Fibroblast of skin of scalp (primary cell): ENCODE measurements at regions not wholly inside any gene's neighbourhood (a gene's known extent, or its start where the extent isn't known, plus 50 kb on each side); places are given as distances from the start of the nearest gene placed in this dataset.

ENCODE experiments used
- DNase-seq: peaks from one replicate; pipeline ENCODE4 v3.0.0-alpha.2; 2013

DNA sequence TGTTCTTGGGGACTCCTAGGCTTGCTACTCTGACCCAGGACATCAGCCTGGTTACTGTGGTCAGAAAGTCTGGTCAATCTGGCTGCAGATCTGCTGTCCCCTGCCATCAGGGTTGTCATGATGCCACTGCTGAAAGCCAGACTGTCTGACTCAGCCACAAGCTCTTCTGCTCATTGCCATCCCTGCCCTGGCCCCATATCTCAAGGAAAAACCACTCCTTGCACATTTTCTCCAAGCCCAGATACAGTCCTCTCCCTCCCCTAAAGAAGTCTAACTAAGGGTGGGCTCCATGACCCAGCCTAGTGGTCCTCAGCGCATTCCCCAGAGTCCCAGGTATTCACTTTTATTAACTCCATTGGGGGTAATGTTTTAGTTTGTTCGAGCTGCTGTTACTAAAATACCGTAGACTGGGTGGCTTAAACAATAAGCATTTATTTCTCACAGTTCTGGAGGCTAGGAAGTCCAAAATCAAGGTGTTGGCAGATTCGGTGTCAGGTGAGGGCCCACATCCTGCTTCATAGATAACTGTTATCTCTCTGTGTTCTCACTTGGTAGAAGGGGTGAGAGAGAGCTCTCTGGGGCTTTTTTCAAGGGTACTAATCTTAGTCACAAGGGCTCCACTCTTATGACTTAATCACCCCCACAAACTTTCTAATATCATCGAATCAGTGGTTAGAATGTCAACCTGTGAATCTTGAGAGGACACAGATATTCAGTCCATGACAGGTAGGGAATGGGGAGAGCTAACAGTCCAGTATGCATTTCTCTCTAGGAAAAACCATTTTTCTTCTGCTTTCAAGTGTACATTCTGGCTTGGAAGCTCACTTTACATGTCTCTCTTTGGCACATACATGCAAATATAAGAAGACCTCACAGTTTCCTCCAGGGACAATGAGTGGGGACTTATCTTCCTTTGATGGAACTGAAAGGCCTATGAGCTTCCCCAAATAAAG lies 94.8 kb upstream of the CXCR4 start:
- DNase-seq, result no peak

DNA sequence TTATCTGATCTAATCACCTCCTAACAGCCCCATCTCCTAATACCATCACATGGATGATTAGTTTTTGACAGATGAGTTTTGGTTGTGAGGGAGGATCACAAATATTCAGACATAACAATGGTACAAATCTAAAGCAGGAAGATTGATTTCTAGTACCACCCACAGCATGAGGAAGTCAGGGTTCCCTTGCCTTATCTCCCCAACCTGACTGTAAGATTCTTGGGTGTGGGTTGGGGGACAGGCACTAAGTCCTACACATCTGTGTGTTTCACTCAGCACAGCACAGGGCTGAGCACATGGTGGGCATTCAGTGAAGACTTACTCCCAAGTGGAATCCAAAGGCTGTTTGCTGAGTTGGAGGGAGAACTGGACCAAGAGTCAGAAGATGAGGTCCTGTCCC lies 93.8 kb upstream of the CXCR4 start:
- no peak for DNase-seq

DNA sequence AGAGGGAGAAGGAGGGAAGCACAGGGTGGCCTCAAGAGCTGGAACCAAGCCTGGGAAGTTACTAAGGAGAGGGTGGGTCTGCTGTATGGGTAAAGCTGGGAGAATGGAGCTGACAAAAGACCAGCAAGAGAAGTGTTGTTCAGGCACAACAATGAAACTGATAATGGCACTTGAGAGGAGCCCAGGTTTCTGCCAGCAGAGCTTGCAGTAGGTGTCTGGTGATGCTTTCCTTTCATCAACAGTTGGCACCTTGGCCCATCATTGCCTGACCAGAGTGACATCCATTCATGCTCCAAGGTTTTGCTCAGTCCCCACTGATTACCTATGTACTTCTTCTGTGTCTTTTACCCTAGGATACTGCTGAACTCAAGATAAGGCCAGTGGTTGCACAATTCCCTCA lies 92.9 kb upstream of the CXCR4 start:
- DNase-seq, result no peak

DNA sequence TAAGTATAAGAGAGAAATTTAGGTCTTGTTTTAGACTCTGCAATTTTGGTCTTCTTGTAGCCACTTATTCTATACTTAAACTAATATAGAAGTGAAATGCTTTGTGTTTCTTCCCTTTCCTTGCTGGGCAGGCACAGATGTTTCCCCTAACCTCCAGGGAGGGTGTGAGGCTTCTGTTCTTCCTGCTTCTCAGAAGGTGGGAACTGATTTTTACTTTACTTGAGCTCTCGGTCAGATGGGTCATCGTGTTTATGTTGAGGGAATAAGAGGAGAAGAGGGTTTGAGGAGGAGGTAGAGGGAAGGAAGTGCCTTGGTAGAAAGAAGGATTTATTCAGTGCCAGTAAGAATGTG lies 92.5 kb upstream of the CXCR4 start:
- no peak for DNase-seq

DNA sequence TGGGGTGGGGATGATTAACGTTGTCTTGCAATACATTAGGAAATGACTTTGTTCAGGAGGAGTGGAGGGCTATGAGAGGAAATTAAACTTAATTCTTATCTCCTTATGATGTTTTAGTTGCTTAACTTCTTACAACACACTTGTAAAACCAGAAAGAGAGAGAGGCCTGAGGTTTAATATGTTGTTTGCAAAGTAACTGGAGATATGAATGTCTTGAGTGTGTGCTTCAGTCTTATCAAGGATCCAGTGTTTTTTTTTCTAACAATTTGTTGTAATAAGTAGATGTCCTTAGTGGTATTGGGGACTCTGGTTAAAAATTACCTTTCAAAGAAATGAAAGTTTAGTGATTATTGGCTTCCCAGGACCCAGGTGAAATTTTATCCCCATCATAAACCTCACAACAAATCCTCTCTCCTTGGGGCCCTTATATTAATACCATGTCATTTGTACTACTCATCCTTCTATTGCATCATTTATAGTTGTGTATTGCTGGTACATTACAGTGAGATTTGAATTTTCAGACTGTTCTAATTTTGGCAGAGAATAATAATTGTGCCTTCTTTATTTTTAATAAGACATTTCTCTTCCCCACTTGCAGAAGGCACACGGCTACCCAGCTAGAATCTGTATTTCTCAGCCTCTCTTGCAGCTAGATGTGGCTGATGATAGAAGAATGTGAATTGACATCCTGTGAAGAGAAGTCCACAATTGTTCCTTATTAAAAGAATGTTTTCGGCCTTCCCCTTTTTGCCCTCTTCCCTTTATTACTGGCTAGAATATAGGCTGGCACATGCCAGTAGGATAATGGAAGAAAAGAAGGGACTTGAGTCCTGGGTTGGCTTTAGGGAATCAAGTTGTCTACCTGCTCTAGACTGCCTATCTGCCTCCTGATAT lies 91.9 kb upstream of the CXCR4 start:
- no peak for DNase-seq

DNA sequence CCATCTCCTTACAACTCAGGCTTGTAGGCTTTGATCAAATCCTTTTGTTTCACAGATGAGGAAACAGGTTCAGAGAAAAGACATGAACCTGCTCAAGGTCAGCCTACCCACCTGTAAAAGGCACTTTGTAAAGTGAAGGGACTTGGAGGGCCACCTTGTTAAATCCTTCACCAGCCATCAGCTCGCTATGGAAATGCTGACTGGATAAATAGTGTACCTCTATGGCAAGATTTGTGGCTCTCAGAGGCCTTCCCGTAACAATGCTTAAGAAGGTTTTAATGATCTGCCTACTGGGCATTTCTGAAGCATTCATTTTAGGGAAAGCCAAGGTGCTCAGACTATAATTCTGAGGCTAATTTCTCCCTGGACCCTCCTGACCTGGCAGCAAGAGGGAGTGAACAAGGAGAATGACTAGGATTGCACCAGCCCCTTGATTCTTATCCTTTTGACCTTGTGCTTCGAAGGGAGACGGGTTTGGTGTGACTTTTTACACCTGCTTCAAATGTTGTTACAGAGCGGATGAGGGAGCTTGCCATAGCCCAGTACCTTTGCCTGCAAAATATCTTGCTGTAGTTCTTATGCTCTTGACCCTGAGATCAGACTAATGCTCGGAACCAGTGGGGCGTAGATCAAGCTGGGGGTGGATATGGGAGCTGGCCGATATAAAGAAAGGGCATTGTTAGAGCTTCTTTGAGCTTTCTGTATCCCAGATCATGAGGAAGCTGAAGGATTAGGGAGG lies 90.9 kb upstream of the CXCR4 start:
- no peak for DNase-seq

DNA sequence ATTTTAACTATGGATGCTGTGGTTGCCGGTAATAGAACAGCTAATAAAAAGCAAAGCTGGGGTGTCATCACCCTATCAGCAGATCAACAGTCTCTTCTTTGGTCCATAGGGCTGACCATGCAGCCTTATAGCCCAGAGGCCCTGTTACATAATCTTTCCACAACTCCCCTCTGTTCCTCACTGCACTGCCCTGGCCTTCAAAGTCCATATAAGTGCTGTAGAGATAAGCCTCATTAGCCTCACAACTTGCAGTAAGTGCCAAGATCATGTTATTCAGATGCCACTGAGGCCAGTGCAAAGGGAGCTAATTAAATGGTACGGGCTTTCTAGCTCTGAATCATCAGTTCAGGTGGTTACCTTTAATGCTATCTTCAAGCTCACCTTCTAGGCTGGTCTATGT lies 89.7 kb upstream of the CXCR4 start:
- DNase-seq, result no peak

DNA sequence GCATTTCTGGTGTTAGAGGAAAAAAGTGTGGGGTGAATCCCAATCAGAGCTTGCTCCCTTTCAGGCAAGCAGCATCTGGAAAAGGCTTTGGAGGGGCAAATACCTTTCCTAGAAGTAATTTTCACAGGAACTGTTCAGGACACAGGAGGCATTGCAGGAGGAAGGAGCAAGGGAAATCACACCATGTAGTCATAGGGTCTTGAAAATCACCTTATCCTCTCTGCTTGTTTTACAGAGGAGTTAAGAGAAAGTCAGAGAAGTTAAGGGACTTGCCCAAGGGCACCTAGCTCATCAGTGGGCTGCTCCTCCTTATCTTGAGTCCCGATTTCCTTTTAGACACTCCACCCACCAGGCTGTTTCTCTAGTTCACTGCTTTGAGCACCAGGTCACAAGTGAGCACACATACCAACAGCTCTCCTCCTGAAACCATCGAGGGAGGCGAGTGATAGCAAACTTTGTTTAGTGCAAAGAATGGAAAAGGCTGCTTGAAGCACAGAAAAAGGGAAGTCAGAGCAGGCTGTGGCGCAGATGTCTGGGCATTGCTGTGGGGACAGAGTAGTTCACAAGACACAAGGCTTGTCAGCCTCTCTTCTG lies 89.2 kb upstream of the CXCR4 start:
- DNase-seq, result no peak

DNA sequence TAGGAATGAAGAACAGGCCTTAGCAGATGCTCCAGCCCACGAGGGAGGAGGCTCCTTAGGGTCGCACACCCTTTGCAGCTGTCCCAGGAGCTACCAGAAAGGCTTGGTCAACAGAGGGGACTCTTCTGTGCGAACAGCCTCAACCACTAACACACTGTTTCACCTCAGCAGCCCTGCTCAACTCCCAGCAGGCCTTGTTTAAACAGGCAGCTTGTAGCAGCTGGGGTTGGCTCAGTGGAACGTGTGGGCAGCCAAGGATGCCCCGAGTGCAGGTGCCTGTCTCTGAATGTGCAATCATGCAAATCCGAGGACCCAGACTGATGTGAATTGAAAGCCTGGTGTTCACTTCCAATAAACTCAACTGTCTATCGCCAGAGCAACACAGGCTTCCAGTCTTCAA lies 88.7 kb upstream of the CXCR4 start:
- DNase-seq, result no peak

DNA sequence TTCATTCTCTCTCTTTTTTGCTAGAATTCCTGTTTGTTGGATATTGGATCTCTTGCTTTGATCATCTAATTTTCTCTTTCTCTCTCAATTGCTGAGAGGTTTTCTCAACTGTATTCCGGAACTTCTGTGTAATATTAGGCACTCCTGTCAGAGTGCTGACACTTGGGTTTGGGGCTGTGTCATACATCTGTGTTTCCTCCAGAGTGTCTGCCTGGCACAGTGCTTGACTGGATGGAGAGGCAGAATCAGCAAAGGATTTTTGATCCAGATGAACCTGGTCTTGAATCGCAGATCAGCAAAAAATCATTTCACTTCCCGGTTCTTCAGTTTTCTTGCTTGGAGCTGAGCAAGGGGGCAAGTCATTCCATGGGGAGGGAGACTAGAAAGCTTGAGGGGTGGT lies 87.7 kb upstream of the CXCR4 start:
- no peak for DNase-seq

DNA sequence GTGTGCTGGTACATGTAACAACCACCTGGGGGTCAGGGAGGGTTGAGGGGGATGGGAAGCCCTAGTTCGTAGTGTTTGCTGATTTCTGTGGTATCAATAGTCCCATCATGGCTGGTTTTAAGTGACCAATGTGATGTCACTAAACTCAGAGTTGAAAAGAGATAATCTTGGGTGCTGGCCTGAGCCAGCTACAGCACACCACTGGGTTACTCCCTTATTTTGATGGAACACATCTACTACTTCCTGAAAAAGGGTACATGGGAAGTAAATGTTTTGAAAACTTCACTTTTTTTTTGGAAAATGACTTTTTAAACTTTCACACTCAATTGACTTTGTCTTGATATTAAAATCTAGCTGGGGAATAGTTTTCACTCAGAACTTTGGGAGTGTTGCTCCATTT lies 87.0 kb upstream of the CXCR4 start:
- DNase-seq, result no peak

DNA sequence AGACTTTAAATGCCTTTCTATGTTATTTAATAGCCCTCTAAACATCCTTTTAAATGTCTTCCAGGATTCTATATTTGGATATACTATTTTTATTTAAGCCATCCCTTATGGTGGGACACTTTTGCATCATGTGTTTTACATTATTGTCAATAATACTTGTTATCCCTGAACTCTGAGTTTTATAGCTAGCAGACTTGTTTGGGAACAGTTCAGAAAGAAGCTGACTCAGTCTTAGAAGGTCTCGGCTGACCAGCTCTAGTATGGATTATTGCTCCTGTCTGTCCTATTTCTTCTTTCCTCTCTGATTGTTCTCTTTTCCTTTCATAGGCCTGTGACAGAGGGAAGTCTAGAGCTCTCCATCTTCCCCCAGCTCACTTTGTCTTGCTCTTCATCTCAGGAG lies 77.3 kb upstream of the CXCR4 start:
- no peak for DNase-seq

DNA sequence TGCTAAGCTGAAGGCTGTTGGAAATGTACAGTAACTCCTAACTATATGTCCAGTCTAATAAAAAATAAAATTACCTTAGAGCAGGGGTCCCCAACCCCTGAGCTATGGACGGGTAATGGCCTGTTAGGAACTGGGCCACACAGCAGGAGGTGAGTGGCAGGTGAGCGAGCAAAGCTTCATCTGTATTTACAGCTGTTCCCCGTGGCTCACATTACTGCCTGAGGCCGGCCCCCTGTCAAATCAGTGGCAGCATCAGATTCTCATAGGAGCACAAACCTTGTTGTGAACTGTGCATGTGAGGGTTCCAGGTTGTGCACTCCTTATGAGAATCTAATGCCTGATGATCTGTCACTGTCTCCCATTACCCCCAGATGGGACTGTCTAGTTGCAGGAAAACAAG lies 73.1 kb upstream of the CXCR4 start:
- no peak for DNase-seq

DNA sequence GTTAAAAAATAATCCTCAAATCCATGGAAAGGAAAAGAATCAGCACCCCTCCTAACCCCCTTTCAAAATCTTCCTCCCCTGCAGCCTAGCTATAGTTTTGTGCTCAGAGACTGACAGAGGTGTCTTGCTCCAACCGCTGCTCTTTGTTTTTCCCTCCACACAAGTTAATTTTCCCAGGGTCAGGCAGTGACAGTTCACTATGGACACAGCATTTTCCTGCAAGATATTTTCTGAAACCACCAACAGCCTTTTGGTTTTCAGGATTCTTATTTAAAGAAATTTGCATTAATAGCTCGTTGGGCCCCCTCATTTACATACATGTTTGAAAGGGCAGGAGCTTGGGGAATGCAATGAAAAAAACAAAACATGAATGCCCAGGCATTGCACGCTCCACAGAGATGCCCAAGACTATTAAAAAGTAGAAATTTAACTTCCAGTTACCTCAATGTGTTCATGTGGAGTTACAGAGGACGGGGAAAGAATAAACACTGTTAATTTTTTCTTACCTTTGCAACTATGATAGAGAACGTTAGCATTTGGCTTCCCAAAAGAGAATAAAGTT lies 71.4 kb upstream of the CXCR4 start:
- no peak for DNase-seq

DNA sequence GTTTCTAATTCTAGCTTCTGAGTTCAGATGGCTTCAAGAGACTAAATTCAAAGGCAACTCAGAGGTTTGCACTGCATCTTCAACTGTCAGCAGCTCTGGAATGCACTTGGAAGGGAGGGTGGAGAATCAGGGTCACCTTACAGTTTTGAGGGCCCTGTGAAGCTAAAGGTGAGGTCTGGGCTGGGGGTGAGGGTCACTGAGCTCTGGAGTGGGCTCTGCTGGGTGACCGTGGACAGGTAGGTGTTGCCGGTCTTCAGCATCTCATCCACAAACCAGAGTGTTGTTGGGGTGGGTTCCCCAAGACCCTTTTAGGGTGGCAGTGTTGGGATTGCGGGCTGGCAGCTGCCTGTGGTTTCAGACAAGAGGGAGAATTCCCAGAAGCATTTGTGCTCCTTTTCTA lies 70.1 kb upstream of the CXCR4 start:
- DNase-seq, result no peak

DNA sequence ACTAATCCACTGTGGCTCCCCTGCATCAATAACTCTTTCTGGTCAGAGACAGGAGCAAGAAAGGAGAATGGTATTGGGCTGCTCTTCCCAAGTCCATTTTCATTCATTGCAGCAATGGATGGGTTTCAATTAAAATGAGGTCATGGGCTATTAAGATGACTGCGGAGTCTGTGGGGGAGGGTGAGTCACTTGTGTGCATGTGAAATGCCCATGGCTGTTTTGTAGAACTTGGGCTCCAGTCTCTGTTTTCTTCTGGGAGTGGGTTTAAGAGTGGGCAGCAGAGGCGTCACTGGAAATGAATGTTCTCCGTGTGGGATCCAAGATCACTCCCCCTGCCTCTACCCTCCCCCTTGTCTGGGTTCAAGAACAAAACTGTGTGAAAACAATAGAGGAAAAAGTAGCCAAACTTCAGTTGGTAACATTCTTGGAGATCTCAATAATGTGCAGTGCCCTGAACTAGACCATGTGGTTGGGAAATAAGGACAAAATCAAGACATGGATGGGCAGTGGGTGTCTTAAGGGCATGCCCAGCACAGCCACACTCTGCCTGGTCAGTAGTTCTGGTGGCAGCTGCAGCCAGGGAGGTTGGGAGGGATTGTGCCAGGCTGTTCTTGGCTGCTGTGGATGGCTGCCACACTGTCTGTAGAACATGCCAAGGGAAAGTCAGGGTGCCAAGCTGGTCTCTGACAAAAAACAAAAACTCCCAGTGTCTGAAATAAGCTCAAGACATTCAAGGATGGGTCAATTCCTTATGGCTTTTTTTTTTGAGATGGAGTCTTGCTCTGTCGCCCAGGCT lies 68.2 kb upstream of the CXCR4 start:
- no peak for DNase-seq

DNA sequence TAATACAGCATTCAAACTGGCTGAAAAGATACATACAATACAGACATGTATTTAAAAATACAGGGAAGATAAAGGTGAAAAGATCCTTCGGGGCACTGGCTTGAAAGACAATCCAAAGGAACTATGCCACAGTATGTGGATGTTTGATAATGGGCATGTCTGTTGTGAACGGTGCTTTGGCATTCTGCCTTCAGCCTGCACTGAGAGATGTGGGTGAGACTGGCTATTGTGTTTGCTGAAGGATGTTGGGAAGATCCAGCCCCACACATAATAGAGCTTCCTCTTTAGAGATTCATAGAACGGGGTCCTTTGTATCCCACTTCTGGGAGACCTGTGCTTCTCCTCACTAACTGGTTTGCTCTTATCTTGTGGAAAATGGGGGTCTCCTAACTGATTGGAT lies 65.1 kb upstream of the CXCR4 start:
- DNase-seq, result no peak

DNA sequence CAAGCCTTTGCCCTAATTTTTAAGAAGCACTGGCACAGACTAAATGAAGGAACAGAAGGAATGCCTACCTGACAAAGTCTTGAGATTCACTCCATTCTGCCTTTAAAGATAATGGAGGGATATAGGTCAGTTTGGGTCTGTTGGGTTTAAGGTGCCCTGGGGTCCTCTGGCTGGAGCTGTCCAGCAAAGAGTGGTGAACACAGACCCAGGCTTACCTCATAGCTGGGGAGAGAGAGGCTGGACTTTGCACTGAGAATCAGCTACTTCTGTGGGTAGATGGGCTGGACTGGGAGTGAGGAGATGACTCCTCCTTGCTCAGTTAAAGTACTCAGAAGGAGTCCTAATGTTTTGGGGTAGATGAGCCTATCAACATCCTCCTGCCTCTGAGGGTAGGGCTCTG lies 64.4 kb upstream of the CXCR4 start:
- DNase-seq, result no peak

DNA sequence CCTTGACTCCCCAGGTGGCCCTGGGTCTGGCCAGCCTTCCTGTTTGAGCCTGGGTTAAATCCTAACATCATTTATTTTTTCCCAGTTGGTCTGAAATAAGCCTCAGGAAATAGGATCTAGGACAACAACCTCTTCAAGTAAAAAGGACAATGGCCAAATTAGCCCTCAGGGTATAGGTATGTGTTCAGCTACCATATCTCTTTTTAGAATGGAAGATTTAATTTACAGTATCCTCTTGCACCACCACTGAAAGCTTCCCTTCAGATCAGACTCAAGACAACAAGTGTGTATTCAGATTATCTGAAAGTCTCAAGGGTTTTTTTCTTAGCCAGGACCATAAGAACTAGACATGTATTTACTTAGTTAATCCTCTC lies 61.6 kb upstream of the CXCR4 start:
- no peak for DNase-seq

DNA sequence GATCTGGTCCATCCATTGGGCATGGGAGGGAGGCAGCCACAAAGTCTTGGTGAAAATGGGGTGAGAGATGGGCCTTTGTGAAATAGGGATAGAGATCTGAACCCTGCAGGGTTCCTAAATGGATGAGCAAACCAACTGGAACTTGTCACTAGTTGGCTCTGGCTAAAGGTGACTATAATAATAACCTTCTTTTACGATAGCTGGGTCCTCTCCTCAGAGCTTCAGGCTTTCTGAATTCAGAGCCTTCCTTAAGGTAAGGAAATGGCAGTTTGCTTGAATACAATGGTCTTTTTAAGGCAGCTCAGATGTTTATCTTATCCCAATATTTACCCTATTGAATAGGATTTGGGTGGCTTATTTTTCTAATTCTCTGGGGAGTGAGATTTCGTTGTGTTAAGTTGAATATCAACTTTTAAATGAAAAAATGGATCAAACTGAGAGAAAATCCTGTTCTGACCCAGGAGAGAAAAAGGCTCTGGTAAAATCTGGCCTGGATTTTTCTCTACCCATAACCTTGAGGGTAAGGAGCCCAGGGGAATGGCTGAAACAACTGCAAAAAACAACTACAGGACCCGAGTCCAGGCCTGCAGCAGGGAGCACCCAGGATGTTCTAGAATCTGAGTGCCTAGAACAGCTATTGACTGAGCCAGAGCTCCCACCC lies 61.1 kb upstream of the CXCR4 start:
- DNase-seq, result no peak

DNA sequence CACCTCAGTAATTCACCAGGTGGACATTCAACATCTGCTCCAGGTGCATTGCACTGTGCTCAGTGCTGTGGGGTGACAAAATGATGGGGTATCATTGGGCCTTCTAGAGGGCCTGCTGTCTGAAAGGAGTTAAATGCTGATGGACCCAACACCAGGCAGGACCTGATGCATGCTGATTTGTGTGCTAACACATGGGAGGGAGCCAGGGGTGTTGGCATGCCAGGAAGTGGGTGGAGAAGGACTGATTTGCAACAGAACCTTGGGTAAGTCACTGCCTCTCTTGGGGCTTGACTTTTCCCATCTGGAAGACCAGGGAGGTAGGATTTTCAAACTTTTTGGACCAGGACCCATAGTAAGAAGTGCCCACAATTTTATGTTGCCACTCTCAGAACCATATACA lies 57.9 kb upstream of the CXCR4 start:
- DNase-seq, result no peak
